ENCODE measurements at regions not wholly inside any gene's neighbourhood (a gene's known extent, or its start where the extent isn't known, plus 50 kb on each side); places are given as distances from the start of the nearest gene placed in this dataset.
"Not testable (repeated sequence)": the region's sequence is repeated elsewhere in the genome, so short reads cannot be mapped to it uniquely, and the experiment has no call there.

- intact Hi-C loops (cut with DNase I), result no loop called here
- DNase-seq (ENCODE audit: low spot score), result no peak
Measured at GRCh38 chr5:117131876-117132275, 557.3 kb upstream of the SEMA6A start.

- intact Hi-C loops (cut with DNase I), result no loop called here
- DNase-seq (ENCODE audit: low spot score), result no peak
Measured at GRCh38 chr5:117131048-117131679, 556.5 kb upstream of the SEMA6A start.

- intact Hi-C loops (cut with DNase I), result no loop called here
- no peak for DNase-seq (ENCODE audit: low spot score)
Measured at GRCh38 chr5:117118499-117118898, 543.9 kb upstream of the SEMA6A start.

- DNase-seq (ENCODE audit: low spot score); intact Hi-C loops (cut with DNase I): not testable (repeated sequence)
Measured at GRCh38 chr5:117117314-117117713, 542.7 kb upstream of the SEMA6A start.

GRCh38 chr5:117110548-117110947 lies 535.9 kb upstream of the SEMA6A start:
- intact Hi-C loops (cut with DNase I), result no loop called here
- no peak for DNase-seq (ENCODE audit: low spot score)

- DNase-seq (ENCODE audit: low spot score), result no peak
- intact Hi-C loops (cut with DNase I), result no loop called here
Measured at GRCh38 chr5:117107859-117108258, 533.2 kb upstream of the SEMA6A start.

GRCh38 chr5:117103703-117104102 lies 529.1 kb upstream of the SEMA6A start:
- intact Hi-C loops (cut with DNase I), result no loop called here
- no peak for DNase-seq (ENCODE audit: low spot score)

GRCh38 chr5:117102591-117102990 lies 528.0 kb upstream of the SEMA6A start:
- intact Hi-C loops (cut with DNase I), result no loop called here
- no peak for DNase-seq (ENCODE audit: low spot score)

GRCh38 chr5:117100176-117100575 lies 525.6 kb upstream of the SEMA6A start:
- no peak for DNase-seq (ENCODE audit: low spot score)
- intact Hi-C loops (cut with DNase I), result no loop called here

- intact Hi-C loops (cut with DNase I), result no loop called here
- DNase-seq (ENCODE audit: low spot score), result no peak
Measured at GRCh38 chr5:117098094-117098493, 523.5 kb upstream of the SEMA6A start.

- intact Hi-C loops (cut with DNase I), result no loop called here
- DNase-seq (ENCODE audit: low spot score), result no peak
Measured at GRCh38 chr5:117095346-117096332, 521.0 kb upstream of the SEMA6A start.

GRCh38 chr5:117094114-117094815 lies 519.6 kb upstream of the SEMA6A start:
- no peak for DNase-seq (ENCODE audit: low spot score)
- intact Hi-C loops (cut with DNase I), result no loop called here

GRCh38 chr5:117093653-117094052 lies 519.0 kb upstream of the SEMA6A start:
- intact Hi-C loops (cut with DNase I), result no loop called here
- no peak for DNase-seq (ENCODE audit: low spot score)

- no peak for DNase-seq (ENCODE audit: low spot score)
- intact Hi-C loops (cut with DNase I), result no loop called here
Measured at GRCh38 chr5:117089001-117089400, 514.4 kb upstream of the SEMA6A start.

GRCh38 chr5:117088176-117088575 lies 513.6 kb upstream of the SEMA6A start:
- intact Hi-C loops (cut with DNase I), result no loop called here
- no peak for DNase-seq (ENCODE audit: low spot score)

- intact Hi-C loops (cut with DNase I), result no loop called here
- no peak for DNase-seq (ENCODE audit: low spot score)
Measured at GRCh38 chr5:117084067-117084466, 509.4 kb upstream of the SEMA6A start.

- intact Hi-C loops (cut with DNase I), result no loop called here
Measured at GRCh38 chr5:117082977-117083376, 508.4 kb upstream of the SEMA6A start.

GRCh38 chr5:117077142-117077541 lies 502.5 kb upstream of the SEMA6A start:
- intact Hi-C loops (cut with DNase I), result no loop called here
- no peak for DNase-seq (ENCODE audit: low spot score)

More at GRCh38 chr5:117082977-117083376, 508.4 kb upstream of the SEMA6A start:
- no peak for DNase-seq (ENCODE audit: low spot score)

GRCh38 chr5:117072439-117072838 lies 497.8 kb upstream of the SEMA6A start:
- intact Hi-C loops (cut with DNase I), result no loop called here
- no peak for DNase-seq (ENCODE audit: low spot score)

- intact Hi-C loops (cut with DNase I), result no loop called here
- no peak for DNase-seq (ENCODE audit: low spot score)
Measured at GRCh38 chr5:117065800-117066199, 491.2 kb upstream of the SEMA6A start.

Measured in cardiac septum (tissue), 1 donor.